ENCODE measurements at regions not wholly inside any gene's neighbourhood (a gene's known extent, or its start where the extent isn't known, plus 50 kb on each side); places are given as distances from the start of the nearest gene placed in this dataset.

DNA sequence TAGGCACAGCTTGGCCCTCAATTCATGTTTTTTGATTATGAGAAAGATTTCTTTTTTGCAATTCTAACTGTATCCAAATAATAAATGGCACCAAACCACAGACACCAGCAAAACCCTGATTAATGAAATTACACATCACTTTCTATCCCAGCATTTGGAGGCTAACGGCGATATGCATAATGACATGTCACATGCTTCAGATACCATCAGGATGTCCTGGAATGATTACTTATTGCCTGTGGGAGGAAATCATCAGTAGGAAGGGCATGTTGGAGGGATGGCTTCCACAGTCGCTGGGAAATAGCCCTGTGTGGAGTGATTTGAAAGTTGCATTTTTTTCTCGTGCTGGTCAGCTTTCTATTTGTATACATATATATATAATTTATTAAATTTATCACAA, 121.7 kb downstream of the CMPK2 start:
- DNase-seq (ENCODE audit: low spot score) = no peak

DNA sequence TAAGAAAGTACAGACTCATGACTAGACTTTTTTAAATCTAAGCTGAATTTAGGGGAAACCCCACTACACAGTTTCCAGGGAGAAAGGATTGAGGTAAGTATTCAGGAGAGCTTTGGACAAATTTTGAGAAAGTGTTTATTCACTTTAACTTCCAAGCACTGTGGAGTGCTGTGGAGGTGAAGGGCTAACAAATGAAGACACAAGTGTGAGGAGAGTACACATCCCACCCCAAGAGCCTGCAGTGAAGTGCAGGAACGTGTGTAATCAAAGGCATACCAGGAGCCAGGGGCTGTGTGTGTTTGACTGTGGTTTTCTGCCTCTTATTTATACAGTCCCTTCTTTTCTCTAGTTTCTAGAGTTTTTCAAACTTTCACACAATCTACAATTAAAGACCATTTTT, 118.3 kb downstream of the CMPK2 start:
- DNase-seq (ENCODE audit: low spot score) = no peak

DNA sequence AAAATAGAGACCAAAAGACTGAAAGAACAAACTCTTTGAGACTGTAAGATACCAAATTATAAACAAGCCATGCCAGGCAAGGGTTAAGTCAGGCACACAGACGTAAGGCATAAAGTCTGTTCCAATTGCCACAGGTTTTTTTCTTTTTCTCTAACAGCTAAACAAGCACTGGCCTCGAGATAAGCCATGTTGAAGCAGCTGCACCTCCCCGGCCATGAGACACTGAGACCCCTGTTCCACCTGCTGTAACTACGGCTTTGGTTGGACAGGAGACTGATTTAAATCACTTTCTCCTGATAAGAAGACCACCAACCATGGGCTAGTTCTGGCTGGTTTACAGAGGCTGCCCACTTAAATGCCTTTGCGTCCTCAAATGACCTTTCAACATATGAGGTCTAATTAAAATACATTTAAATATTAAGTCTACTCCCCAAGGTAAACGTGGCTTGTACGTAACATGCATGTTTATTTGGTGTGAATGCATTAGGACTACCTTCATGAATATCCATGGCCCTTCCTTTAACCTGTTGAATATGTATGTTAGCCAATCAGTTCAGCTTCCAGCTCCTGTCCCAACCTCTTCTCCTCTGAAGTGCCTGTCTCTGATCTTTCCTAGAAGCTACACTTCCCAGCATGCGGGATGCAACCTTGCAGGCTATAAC, 117.2 kb downstream of the CMPK2 start:
- DNase-seq (ENCODE audit: low spot score) = no peak

DNA sequence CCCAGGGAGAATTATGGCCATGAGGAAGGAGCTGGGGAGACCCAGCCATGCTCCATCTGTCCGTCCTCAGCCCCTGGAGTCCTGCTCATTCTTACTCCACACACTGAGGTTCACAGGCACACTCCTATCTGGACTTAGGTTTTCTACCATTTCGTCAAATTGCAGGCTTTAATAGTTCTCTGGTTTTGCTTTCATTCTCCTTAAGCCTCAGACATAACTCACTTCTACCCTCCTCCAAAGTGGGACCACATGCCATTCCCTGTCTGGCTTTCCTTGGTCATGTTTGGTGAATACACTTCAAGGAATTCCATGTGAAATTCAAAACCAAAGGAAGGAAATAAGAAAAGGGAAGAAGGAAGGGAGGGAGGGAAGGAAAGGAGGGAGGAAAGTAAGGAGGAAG, 115.7 kb downstream of the CMPK2 start:
- DNase-seq (ENCODE audit: low spot score) = no peak

DNA sequence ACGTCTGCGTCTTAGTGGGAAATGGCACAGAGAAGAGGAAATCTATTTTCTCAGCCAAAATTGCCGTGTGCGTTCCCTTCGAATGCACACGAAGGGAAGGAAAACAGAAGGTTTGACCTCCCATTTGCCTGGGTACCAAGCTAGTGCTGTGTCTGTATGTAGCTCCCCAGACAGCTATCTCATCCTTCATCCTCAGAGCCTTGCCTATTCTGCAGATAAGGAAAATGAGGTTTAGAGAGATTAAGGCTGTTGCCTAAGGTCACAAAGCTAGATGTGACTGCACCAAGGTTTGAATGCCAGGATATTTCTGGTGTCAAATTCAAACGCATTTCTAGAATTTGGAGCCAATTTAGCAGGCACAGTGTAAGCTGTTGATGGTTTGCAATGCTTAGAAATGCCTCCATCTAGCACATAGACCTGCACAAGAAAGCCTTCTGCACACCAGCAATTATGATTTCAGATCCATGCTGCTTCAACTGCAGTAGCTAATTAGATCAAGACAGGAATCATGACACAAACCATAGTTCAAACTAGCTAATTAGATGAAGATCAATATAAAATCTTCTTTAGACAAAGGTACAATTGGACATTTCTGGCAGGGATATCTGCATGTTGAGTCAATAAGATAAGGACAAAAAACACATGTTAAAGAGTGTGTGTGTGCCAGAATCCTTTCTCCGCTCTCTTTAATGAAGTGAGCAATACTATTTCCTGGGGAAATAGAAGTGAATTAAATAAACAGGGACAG, 115.1 kb downstream of the CMPK2 start:
- DNase-seq (ENCODE audit: low spot score) = no peak

DNA sequence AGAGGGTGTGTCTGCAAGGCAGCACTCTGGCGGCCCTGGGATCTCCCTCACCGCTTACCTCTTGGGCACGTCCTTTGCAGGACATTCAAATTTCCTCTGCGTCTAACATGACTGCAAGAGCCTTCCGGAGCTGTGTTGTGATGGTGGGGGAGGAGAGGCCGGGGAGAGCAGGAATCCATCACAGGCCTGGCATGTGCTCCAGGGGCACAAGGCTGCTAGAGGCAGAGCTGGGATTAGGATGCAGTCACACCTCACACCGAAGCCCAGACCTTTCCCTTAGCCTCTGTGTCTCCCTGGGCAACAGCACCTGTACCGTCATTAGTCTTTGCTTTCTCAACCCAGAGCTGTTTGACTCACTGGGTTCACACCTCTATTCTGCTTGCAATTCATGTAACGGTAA, 111.3 kb downstream of the CMPK2 start:
- DNase-seq (ENCODE audit: low spot score) = no peak

DNA sequence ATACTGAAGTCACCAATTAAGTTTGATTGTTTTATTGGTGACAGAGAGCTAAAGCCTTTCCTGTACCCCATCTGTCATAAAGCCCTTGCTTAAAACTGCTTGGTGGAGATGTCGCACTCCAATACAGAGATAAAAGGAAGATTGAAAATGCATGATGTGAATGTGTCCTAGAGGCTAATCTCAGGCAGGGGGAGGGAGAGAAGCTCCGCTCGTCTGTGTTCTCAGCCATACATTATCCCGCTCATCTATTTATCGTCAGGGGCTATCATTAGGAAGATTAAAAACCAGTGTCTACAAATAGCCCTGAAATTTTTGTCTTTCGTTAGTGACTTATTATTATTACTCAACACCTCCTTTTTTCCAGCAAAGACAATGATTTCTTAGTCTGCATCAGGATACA, 110.3 kb downstream of the CMPK2 start:
- DNase-seq (ENCODE audit: low spot score) = no peak

DNA sequence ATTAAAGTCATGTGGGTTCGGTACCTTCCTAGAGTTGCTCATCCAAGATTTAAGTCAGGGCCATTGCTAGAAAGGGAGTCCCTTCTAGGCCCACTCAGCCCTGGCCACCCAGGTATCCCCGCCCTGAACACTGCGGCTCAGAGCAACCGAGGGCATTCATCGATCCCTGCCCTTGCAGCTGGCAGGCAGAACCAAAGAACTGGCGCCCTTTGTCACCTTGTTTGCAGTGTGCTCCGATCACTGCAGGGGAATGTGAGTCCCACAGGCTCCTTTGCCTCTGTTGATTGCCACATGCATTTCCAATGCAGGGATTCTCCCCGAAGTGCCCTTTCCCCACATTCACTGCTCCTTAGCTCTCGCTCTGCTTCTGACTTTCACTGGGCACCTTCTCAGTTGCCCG, 108.5 kb downstream of the CMPK2 start:
- DNase-seq (ENCODE audit: low spot score) = no peak

DNA sequence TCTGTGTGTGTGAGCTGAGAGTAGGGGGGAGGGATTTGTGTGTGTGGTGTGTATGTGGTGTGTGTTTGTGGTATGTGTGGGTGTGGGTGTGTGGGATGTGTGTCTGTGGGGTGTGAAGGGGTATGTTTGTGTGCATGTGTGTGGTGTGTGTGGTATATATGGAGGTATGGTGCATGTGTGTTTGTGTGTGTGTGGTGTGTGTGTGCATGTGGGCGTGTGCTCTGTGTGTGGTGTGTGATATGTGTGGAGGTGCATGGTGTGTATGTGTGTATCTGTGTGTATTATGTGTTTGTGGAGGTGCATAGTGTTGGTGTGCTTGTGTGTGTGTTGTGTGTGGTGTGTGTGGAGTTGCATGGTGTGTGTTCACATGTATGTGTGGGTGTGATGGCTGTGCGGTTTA, 106.0 kb downstream of the CMPK2 start:
- no peak for DNase-seq (ENCODE audit: low spot score)

DNA sequence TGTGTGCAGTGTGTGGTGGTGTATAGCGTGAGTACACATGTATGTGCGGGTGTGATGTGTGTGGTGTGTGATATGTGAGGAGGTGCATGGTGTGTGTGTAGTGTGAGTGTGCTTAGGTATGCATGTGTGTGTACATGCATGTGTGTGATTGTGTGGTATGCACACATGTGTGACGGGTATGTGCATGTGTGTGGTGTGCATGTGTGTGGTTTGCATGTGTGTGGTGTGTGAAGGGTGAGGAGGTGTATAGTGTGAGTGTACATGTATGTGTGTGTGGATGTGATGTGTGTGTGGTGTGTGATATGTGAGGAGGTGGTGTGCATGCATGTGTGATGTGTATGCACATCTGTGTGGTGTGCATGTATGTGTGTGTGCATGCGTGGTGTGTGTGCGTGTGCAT, 105.6 kb downstream of the CMPK2 start:
- DNase-seq (ENCODE audit: low spot score) = no peak

DNA sequence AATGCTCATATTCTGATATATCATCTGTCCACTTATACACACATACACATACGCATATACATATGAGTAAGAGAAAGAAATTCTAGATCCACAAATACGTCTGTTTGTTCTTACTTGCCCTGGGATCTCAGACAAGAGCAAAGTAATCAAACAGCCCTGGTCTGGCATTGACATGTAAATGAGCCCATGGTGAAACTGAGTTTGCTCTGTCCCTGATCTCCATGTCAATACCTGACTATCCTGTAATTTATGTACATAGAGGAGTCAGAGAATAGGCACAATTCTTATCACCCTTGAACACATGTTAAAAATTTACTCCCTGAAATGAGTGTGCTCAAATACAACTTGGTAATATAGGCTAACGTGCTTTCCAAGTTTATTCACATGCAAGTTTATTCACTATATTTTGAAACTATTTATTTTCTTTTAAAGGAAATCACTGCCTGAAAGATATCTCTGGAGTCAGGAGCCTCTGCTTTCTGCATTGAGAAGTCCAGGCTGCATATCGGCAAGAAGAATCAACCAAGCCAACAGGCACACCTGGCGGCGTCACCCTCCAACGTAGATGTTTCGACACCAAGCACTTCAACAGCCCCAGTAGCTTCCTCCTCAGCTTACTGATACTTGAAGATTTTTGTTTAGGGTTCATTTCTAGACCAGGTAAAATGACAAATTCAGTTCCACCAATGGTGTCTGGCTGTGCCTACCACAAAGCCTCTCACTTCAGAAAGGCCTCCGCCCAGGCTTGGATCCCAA, 100.6 kb downstream of the CMPK2 start:
- no peak for DNase-seq (ENCODE audit: low spot score)

DNA sequence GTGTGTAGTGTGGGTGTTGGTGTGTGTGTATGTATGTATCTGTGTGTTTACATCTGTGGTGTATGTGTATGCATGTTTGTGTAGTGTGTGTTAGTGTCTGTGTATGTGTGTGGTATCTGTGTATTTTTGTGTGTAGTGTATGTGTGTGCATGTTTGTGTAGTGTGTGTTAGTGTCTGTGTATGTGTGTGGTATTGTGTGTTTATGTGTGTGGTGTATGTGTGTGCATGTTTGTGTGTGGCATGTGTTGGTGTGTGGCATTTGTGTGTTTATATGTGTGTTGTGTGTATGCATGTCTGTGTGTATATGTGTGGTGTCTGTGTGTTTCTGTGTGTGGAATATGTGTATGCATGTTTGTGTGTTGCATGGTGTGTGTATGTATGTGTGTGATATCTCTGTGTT, 96.4 kb downstream of the CMPK2 start:
- DNase-seq (ENCODE audit: low spot score) = no peak

DNA sequence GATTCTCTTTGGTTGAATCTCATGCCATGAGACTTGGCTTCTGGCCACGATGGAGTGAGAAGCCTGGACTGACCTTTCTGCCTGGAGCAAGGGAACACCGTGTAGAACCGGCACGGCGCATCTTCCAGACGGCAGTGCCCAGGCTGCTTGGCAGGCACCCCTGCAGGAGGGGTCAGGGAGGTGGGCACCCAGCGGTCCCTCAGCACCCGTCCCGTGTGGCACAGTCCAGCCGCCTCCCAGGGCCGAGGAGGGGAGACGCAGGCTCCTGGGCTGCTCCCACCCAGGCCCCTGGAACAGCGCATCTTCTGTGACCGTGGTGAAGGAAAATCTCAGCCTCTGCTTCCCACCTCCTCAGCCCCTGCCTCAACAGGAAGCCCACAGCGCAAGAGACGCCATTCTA, 95.7 kb downstream of the CMPK2 start:
- DNase-seq (ENCODE audit: low spot score) = no peak

DNA sequence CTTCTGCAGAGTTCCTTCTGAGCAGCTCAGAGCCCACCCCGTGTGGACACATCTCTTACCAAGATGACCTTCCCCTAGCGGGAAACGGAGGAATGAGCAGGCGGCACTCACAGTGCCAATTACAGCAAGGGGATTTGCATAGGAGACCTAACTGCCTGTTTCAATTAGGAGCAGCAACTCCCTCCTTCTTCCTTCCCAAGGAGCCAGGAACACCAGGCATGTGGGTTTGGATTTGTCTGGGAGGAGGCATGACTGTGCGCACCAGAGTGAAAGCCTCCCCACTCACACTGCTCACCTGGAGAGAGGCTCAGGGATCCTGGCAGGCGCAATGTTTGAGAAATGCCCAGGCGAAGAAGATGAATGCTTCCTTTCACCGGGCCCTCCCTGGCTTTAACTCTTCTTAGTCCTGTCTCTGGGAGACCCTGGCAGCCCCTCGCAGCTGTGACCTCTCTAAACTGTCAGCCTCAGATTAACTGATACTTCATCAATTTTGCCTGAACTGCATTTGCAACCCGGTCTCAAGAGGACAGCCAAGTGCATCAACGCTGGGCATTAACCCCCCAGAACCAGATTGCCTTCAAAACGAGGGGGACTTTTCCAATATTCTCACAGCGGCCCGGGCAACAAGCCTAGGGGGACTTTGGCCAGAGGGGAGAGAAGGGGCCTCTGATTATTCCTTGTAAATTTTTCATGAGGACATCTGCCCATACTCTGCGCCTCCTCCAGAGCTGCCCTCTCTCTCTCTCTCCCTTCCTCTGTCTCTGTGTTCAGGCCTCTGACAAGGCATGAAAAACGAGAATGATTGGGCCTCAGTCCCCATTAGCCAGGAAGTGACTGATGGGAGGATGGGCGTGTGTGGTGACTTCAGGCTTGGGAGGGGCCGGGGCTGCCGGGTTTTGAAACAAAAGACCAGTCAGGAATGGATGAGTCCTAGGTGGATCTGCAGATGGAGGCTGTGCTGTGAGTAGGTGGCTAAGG, 93.8 kb downstream of the CMPK2 start:
- DNase-seq (ENCODE audit: low spot score) = no peak

DNA sequence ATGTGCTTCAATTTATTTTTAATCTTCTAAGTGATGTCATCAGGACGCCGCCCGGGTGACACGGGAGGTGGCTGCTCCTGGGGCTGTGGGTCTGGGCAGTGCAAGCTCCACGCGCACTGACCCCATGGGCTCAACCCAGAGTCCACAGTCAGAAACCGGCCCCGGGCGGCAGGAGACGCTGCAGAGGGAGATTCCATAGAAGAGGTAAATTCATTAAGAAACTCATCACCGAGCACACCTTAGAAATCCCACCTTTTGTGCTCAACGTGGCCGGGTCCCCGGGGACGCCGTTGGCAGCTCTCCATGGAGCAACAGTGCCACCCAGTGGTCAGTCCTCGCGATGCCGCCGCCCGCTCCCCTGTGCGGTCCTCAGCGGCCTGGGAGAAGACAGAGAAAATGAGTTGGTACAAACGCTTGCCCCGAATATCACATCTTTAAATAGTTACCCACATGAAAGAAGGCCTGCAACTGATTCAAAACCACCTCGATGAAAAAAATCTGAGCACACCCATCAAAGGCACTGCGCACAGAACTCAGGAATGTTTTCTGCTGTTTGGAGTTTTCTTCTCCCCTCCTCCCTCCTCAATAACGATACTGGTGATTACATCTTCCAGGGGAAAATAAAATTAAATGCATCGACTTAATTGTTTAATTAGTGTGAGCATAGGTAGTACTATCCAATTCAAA, 92.6 kb downstream of the CMPK2 start:
- DNase-seq (ENCODE audit: low spot score) = peak; percentile 80

DNA sequence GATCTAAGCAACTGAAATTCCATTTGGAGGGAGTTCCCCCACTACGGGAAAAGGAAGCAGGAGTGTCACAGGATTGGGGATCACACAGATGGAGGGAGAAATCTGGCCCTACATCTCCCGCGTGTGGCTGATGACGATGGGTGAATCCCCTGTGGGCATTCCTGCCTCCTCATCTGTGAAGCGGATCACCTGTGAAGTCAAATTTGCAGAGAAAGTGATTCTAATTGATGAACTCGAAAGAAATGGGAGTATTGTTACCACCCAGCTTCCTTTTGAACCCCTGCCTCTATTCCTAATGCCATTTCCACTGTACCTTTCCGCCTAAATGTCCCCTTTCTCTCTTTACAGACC, 92.0 kb downstream of the CMPK2 start:
- DNase-seq (ENCODE audit: low spot score) = no peak

DNA sequence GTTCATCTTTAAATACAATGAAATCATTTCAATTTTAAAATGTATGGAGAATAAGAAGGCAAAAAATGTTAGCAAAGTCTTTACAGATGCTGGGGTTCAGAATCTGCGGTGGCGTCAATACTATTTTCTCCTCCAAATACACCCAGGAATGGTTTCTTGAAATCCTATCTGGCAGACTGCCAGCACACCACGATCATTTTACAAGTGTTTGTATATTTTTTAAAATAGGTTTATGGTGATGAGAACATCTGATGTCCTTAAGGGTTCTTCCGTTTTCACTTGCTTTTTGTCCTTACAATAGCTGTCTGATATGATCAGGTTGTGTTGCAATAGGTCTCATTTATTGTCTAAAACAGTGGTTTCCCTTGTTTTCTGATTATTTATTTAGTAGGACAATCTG, 89.6 kb downstream of the CMPK2 start:
- DNase-seq (ENCODE audit: low spot score) = no peak

DNA sequence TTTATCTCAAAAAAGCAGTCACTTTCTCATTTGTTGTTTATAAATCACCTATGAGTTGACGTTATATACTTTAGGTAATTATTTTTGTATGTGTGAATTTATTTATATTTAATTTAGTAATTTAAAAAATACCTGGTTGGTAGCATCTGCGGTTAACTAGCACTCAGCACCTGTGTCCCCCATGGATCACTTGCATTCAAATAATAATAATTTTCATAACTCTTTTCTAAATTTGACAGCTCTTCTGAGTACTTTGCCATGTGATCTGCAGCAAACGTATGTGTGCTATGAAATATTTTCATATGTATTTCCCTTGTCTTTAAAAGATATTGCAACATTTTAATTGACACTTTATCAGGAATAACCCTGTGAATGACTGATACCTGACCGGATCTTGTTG, 88.1 kb downstream of the CMPK2 start:
- no peak for DNase-seq (ENCODE audit: low spot score)

DNA sequence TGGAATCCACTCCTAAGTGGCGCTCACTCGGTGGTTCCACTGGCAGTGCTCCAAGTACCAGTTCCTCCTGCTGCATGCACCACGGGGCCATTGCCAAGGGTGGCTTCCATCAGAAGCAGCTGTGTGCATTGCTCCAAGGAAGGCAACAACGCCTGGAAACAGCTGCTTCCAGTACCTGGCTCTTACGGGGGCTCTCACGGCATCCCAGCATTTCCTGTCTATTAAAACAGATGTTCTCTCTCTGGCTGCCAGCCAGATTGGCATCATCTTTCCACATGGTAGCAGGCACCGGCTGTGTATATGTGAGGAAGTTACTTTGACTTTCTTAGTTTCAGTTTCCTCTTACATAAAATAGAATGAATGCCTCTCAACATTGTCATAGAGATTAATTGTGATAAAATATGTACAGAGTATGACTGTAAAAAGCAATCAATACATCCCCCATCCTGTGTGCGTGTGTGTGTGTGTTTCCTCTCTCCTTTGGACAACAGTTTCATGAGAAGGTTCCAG, 84.9 kb downstream of the CMPK2 start:
- no peak for DNase-seq (ENCODE audit: low spot score)

DNA sequence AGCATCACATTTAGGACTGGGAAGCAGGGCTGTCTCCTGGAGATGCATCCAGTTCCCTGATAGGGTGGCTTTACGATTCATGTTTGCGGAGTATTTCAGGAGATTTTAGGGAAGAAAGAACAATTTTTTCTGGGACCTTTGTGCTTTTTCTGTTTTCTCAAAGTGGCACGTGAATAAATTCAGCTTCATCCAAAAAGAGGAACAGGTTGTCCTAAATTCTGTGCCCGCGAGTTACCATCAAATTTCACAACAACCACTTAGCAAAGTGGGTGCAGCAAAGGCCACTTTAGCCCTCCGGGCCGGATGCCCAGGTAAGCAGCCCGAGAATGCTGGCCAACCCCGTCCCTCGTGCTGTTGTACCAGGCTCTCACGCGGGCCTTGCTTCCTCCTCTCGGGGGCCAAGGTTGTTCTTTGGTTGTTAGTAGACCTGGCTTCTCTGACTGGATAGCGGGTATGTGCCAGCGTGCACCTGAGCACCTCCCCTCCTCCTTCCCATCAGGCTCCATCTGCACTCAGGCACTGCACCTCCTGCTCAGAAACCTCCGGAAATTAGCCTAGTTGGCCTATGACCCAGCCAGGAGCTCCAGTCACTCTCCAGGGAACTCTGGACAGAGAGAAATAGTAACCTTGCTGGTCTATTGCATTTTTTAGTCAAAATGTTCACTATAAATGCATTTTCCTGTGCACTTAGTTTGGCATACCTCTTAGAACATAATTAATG, 83.0 kb downstream of the CMPK2 start:
- no peak for DNase-seq (ENCODE audit: low spot score)

DNA sequence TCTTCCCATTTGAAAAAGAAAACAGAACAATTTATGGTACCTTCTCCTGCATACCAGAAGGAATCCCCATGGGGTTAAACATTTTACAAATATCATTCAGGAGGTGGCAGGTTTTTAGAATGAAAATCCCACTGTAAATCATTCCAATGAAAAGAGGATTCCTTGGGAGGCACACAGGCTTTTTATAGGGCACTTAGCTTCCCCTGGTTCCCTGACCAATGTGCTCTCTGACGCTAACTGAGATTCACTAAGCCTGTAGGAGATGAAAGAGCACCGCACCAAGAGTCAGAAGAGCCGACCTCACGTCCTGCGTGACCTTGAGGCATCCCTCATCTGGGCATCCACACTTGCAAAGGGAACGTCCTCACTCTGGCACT, 82.5 kb downstream of the CMPK2 start:
- no peak for DNase-seq (ENCODE audit: low spot score)
